Spleen (tissue), 7 donors: ENCODE measurements at regions not wholly inside any gene's neighbourhood (a gene's known extent, or its start where the extent isn't known, plus 50 kb on each side); places are given as distances from the start of the nearest gene placed in this dataset.

Experiments used
- CTCF ChIP-seq, 11 experiments: fragments of 200-600 bp in 7 of 11; fragments of 450-650 bp in 4 of 11; sonication (generic) in 4 of 11; IDR thresholded peaks in 8 of 11; conservative IDR thresholded peaks in 3 of 11; 1 replicate in 7 of 11; 2 replicates in 4 of 11; pipeline versions ENCODE4 v1.4.0 to v1.8.0; 2016 to 2021; ENCODE audit warnings: antibody characterized with exemption in 11 of 11, inconsistent platforms in 4 of 11, mild to moderate bottlenecking in 1 of 11
- POLR2A ChIP-seq, 3 donors: fragments of 450-650 bp; IDR thresholded peaks; one replicate each; pipeline ENCODE4 v1.5.1; 2017; ENCODE audit warnings: antibody characterized with exemption in 3 of 3, mild to moderate bottlenecking in 1 of 3
- POLR2AphosphoS5 ChIP-seq, 3 donors: sonication (generic); formaldehyde crosslinking; IDR thresholded peaks; one replicate each; pipeline ENCODE4 v1.5.1; 2017; ENCODE audit warnings: antibody characterized with exemption in 3 of 3
- donor health status: DM: no; HTN: no; CAD: no; lungs with moderate emphysema.
- donor health status: DM: no; HTN: no; CAD: no.
- donor health status: DM: no; HTN: no; CAD: no.

- TF ChIP-seq POLR2AphosphoS5 (IDR thresholded peaks at IDR 0.05) (no peak), CTCF (IDR thresholded peaks at IDR 0.05 in 8 of 11, conservative IDR thresholded peaks at IDR 0.05 in 3 of 11) (no peak), POLR2A (IDR thresholded peaks at IDR 0.05) (no peak)
These were observed 85.7 kb upstream of the GPC6 start for GRCh38 chr13:93140912-93141311.
